GM21526 (cell line): ENCODE measurements at regions not wholly inside any gene's neighbourhood (a gene's known extent, or its start where the extent isn't known, plus 50 kb on each side); places are given as distances from the start of the nearest gene placed in this dataset.

ENCODE experiments used
- ATAC-seq: cut with Tn5 transposase; IDR thresholded peaks from one replicate; pipeline ENCODE4 v1.9.1; 2021; ENCODE audit warnings: moderate library complexity; ENCODE audit not compliant: unreplicated experiment, low FRiP score

- no peak for ATAC-seq
Observed at GRCh38 chr12:89858718-89859117, 150.1 kb upstream of the ATP2B1 start.

DNA sequence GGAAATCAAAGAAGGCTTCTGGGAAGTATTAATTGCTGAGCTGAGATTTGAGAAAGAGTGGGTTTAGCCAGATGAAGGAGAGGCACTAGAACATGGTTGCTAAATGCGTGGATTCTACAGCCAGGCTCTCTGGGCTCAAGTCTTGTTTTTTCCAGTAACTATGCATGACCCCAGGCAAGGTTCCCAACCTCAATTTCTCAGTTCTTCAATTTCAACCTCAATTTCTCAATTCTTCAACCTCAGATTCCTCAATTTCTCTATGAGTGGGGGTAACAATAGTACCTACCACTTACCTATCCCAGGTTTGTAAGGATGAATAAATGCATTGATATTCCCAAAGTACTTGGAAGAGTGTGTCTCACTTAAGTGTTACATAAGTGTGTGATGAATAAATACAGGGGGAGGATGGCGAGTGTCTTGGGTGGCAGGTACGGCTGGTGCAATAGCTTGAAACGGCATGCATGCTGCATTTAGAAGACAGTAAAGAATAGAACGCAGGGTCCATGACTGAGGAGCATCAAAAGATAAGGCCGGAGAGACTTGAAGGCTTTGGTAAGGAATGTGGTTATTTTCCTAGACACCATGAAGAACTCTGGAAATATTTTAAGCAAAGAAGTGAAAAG lies 149.1 kb upstream of the ATP2B1 start:
- no peak for ATAC-seq

GRCh38 chr12:89856431-89856830 lies 147.8 kb upstream of the ATP2B1 start:
- ATAC-seq: peak; percentile 89

GRCh38 chr12:89848732-89849131 lies 140.1 kb upstream of the ATP2B1 start:
- ATAC-seq: no peak

- ATAC-seq: no peak
Observed at GRCh38 chr12:89846473-89847055, 137.9 kb upstream of the ATP2B1 start.

- no peak for ATAC-seq
Observed at GRCh38 chr12:89845767-89846166, 137.1 kb upstream of the ATP2B1 start.

DNA sequence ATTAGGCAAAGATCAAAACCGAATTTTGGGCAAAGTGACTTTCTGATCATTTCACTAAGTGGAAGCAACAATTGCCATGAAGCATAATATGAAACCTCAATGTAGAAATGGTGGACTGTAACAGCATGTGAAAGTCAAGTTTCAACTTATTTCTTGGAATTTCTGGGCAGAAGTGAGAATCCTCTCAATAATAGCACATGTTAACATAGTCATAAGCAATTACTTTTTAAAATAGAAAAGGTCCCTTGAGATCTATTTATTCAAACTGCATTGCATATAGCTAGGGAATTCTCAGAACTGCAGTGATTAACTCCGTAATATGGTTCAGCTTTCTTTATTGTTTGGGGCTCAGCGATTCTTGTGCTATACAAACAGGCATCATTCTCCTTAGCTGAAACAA lies 136.7 kb upstream of the ATP2B1 start:
- no peak for ATAC-seq

- ATAC-seq: no peak
Observed at GRCh38 chr12:89844539-89844938, 135.9 kb upstream of the ATP2B1 start.

DNA sequence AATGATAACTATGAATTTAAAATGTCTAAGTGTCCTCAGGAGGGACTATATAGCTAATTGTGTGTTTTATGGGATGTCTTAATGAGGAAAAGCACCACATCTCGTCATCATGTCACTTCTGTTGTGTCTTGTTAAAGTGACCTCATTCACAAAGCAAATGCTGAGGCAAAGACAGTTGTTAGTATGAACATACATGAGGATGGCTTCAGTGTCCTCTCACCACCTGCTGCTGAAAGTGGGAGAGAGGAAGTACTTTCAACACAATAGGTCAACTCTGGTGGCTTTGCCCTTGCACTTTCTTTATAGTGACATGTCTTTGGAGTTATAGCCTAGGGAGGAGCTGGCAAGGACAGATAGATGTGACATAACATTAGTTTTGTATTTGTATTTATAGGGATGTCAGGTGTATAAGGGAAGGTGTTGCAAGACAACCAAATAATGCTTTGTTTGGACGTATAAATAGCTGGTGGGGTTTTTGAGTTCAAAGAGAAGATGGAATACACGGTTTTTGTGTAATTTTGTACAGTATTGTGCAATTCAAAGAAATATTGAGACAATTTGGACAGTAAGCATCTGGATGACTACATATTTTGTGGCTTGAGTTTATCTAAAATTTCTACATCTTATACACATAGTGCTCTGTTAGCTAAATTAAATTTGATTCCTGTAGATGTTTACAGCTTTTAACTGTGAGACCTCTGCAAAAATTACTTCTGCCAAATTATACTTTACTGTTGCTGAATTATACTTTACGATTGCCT lies 131.7 kb upstream of the ATP2B1 start:
- no peak for ATAC-seq

- ATAC-seq: no peak
Observed at GRCh38 chr12:89839444-89839843, 130.8 kb upstream of the ATP2B1 start.

- no peak for ATAC-seq
Observed at GRCh38 chr12:89838833-89839232, 130.2 kb upstream of the ATP2B1 start.

DNA sequence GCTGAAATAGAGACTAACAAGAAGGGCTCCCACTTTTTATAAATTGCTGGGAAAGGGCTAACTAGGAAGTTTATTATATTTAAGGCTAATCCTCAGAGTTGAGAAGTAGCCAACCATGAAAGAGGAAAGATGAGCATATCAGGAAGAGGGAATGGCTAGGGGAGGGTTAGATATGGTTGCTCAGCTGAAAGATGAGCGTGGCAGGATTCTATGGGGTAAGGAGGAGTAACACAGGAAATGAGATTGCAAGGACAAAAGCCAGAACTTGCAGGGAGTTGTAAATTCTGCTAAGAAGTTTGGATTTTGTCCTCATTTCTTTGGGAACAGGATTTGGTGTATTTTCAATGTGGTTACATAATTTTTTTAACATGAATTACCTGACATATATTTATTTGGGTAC lies 127.4 kb upstream of the ATP2B1 start:
- ATAC-seq: no peak

GRCh38 chr12:89834676-89835075 lies 126.0 kb upstream of the ATP2B1 start:
- ATAC-seq: no peak

GRCh38 chr12:89833337-89834252 lies 125.0 kb upstream of the ATP2B1 start:
- no peak for ATAC-seq

GRCh38 chr12:89832336-89832735 lies 123.7 kb upstream of the ATP2B1 start:
- no peak for ATAC-seq

DNA sequence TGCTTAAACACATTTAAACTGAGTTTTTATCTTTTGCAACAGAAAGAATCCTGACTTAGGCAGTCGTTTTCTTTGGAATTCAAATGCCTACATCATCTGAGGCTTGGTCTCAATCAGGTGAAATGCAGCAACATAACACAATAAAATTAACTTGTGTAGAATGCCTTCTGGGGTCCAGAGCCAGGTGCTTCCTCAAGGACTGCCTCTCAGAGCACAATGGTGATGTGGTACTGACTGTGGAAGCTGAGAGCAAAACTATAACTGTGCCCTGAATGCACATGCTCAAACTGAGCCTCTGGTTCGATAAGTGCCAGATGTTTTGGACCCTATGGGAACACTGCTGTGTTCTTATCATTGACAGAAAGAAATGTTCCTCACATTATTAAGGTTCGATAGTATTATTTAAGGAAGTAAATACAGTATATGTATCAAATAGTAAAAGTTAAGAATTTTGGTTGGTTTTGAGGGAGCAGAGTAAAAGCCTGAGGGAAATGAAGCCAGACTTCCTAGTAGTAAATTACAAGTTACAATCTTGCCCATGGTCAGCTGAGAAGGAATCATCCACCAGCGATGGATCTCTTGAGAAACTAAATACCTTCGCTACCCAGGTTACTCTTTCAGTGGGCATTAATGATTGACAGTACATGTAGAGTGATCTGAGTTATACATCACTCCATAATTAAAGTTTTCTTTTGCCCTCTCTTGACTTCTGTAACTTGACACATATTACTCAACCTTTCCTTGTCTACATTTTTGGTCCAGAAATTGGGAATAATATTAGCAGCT lies 122.9 kb upstream of the ATP2B1 start:
- ATAC-seq: no peak

DNA sequence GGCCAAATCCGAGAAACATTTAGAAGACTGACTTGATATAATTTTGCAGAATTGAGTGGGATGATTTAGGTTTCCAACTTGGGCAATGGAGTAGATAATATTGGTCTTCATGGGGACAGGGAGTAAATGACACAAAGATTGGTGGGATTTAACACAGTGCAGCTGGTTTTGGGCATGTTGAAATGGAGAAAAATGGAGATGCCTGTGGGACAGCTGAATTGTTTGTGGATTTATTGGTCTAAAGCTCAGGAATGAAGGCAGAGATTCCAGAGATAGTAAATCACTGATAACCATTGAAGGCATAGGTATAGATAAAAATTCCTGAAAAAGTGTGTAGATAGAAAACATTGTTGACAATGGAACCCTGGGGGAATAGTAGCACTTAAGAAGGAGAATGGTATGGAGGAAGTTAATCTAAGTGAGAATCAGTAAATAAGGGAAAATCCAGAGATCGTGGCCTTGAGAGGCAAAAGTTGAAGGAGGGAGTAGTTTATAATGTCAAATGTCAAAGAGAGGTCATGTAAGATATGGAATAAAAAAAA lies 120.9 kb upstream of the ATP2B1 start:
- ATAC-seq: no peak

GRCh38 chr12:89828575-89828974 lies 119.9 kb upstream of the ATP2B1 start:
- ATAC-seq: no peak

GRCh38 chr12:89827592-89827991 lies 119.0 kb upstream of the ATP2B1 start:
- ATAC-seq: no peak

- ATAC-seq: no peak
Observed at GRCh38 chr12:89826468-89826867, 117.8 kb upstream of the ATP2B1 start.
